NCI-H460 (cell line): ENCODE measurements at regions not wholly inside any gene's neighbourhood (a gene's known extent, or its start where the extent isn't known, plus 50 kb on each side); places are given as distances from the start of the nearest gene placed in this dataset.

ENCODE experiments used
- DNase-seq: peaks from one replicate; pipeline ENCODE4 v3.0.0-alpha.2; 2016; ENCODE audit warnings: low read depth; ENCODE audit errors: extremely low read depth

DNA sequence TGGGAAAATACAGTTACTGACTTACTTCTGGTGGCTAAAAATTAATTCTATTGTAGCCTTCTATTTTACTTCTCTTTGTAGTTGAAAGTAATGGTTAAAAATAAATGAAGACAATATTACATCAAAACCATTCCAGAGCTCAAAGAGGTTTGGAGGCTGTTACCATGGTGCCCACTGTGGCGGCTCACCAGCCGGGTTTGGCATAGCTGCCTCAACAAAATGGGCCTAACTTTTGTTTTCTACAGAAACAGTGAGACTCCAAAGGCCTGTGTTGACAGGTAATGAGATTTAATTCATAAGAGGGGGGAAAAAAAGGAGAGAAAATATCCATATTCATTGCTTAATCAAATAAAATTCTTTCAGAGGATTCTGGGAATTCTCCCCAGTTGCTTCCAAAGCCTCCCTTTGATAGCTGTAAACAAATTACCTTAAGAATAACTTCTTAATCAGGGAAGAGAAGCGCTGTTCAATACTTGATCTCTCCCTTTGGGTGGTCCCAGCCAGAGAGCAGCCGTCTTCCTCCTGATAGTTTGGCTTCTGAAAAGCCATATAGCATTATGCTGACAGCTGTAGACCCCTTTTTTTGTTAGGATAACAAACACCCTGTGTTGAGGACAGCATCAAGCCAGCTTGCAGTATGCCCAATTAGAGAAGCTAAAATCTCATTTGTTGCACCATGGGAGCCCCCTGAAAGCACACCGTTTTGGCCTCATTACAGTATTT lies 266.8 kb downstream of the NEDD1 start:
- no peak for DNase-seq

DNA sequence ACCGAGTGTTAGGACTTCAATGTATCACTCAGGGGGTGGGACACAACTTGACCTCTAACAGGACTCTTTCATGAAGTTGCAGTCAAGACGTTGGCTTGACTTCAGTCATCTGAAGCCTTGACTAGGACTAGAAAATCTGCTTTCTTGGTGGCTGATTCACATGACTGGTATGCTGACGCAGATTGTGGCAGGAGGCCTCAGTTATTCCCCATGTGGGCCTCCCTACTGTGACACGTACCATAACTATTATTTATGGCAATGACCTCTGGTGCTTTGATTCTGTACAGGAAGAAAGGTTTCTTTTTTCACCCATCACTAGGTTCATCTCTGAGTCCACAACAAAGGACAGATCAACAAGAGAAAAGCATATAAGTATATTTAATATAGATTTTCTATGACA lies 270.4 kb downstream of the NEDD1 start:
- no peak for DNase-seq

DNA sequence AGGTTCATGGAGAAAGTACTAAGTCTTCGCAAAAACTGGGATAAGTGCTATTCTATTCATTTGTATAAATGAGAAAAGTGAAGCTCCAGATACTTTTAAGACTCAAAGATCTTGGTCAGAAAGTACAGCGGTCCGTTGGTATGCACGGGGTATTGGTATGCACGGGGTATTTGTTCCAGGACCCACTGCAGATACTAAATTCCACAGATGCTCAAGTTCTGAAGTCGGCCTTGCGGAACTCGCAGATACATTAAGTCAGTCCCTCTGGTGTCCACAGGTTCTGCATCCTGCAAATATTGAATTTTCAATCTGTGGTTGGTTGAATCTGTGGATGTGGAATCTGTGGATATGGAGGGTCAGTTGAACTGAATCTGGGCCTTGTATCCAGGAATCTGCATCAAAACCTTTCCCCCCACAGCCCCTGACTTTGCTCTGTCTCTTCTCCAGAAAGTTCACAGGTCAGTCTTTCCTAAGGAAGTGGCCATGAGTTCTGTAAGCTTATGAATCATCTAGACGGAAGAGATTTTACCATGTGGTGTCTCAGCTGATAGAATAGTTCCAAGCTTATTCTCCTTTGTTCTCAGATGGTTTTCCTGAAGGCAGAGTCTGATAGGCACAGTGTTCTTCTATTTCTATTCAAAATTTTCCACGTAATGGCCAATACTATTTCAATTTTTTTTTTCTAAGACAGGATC lies 274.7 kb downstream of the NEDD1 start:
- DNase-seq = no peak

DNA sequence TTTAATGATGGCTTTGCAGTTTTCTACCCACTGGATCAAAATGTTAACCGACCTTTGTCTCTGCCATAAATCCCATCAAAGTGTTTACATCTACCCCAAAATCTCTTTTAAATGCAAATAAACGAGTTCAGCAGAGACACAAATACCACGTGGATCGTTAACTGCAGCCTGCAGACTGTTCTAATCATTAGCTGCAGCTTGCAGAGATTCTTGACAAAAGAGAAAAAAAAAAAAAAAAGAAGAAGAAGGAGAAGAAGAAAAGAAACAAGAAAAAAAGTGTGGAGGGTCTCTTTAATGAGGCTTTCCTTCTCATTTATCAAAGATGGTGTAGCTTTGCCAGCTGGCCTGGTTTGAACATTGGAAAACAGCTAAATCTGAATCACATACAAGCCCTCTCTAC lies 275.7 kb downstream of the NEDD1 start:
- no peak for DNase-seq

DNA sequence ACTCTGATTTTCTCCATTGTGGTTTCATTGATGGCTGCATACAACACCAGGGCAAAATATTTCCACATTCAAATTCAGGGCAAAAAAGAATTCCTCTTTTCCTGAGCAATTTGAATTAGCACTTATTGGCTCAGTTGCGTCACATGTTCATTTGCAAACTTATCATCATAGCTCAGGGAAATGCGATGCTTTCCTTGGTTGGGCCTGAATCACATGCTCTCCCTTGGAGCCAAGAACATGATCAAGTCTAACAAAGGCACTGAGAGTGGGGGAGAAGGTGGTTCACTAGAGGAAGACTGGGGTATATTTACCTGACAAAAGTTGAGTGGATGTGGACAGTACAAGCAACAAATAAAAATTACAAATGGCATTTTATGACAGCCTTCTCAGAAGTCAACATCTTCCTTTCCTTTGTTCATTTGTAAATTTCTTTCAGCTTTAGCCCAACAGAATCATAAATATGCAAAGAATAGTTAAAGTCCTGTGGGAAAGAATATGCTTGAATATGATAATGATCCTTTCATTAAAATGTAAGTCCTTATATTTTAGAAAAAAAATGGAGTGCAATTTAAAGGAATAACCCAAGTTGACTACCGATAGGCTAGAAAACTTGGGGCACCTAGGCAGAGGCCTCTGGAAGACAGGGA lies 277.2 kb downstream of the NEDD1 start:
- DNase-seq = no peak

DNA sequence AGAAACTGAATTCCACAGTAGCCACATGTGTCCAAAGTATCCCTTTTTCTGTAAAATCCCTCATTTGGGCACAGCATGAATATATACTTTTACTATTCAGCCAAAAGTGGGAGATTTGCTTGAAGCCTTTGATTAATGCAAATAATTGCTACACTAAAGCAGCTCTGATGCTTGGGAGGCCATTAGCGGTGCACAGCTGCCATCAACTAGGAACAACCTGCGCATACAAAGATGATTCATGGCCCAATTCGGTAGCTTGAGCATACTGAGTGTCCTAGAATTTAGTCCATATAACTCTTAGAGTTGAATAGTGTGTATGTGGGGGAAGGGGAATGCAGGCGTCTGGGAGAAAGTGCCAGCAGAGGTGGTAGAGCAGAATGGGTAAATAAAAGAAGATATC lies 277.0 kb upstream of the RMST start:
- DNase-seq = no peak

DNA sequence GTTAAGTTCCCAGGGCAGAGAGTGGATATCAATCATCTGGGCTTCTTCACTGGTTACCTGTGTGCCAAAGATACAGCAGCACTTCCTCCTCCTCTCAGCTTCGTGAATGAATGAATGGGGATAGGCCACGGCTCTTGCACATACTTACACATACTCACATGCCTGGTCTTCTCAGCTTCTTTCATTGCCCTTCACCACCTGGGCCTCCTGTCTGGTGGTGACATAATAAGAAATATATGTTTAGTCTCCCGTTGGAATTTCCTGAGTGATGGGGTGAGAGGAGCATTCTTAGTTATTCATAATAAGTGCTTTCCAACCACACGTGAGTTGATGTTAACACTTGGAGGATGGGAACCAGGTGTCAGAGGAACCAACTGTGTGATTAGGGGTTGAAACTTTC lies 268.1 kb upstream of the RMST start:
- no peak for DNase-seq

DNA sequence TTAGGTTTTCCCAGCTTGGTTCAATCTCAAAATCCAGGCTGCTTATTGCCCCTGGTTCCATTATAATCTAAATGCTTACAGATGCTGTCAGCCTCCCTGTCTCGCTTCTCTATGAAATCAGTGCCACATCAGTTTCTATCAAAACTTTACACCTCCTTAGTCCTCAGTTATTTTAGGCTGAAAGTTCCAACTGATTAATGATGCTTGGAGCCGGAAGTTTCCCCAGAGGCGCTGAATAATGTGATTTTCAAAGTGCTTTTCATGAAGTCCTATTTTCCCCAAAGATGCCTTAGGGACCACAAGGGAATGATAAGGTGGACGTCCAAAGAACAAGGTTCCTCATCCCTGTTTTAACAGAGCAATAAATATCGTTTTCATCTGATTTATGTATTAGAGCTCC lies 262.4 kb upstream of the RMST start:
- no peak for DNase-seq

DNA sequence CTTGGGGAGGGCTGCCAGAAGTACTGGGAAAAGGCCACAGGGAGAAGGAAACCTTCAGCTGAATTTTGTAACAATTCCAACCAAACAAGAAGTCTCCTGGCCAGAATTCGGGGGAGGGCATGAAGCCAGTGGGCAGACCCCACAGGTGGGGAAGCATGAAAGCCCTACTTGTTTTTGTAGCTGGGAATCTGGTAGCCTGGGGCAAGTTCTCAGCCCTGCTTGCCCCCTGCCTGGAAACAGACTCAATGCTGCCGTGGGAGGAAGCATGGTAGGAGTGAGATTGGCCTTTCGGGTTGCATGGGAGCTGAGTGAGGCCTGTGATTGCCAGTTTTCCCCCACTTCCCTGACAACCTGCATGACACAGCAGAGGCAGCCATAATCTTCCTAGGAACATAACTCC lies 259.2 kb upstream of the RMST start:
- no peak for DNase-seq

DNA sequence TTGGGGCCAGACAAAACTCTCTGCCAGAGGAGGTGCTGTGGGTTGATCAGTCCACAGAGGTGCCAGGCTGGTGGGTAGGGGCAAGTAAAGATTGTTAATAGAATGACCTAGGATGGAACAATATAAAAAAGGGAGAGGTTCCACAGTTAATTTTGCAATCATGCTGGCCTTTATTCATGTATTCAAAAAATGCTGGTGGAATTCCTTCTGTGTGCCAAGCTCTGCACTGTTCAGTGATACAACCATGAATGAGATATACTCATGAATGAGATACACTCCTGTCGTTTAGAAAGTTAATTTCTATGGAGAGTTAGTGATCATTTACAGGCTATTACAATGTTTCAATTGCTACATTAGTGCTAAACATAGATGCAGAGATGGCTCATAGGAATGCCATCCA lies 252.6 kb upstream of the RMST start:
- no peak for DNase-seq

DNA sequence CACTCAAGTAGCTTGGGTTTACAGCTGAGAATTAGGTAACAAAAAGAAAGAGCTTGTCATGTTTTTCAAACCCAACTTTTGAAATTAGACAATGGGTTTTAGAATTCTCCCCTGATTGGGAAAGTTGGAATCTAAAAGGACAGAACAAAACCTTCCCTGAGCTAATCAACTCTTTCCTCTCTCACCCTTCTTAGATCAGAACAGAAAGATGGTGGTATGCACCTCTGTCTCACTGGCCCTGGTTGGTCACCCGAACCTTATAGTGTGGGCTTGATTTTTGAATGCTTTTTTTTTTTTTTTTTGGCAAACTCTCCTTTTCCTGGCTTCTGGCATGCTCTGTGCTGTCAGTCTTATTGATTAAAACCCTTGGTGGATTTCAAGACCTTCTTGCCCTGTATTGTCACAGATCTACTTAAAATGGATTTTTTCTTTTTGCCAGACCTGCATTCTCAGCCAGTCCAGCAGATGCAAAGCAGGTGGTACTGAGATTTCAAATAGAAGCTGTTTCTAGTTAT lies 251.1 kb upstream of the RMST start:
- no peak for DNase-seq

DNA sequence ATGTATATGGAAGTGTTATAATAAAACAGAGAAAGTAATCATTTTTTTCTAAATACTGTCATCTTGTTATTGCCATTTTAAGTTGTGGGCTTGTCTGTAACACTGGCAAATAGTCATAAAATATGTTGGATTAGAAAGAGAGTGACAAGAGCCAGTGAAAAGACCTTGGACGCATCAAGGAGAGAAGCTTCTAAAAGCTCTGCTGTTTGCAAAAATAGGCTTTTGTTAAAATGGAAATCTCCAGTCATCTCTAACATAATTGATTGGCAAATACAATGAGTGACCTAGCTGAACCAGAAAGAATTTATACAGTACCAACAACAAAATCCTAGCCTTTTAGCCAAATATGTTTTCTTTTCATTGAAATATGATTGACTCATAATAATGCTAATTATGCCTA lies 245.8 kb upstream of the RMST start:
- no peak for DNase-seq

DNA sequence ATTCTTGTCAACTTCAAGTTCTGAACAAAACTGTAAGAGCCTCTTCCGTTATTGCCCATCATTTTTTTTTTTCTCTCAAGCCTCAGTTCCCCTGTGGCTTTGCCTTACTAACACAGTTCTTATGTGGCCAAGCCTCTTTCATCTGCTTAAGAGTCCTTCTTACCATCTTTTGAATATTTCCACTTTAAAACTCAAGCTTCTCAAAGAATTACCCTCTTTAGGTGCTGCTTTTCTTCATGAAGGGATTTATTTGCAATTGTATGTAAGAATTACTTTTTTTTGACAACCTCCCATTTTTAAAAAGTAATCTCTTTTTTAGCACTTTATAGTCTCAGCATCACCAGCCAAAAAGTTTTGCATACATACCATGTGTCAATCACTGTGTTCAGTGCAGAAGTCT lies 240.2 kb upstream of the RMST start:
- DNase-seq = no peak

DNA sequence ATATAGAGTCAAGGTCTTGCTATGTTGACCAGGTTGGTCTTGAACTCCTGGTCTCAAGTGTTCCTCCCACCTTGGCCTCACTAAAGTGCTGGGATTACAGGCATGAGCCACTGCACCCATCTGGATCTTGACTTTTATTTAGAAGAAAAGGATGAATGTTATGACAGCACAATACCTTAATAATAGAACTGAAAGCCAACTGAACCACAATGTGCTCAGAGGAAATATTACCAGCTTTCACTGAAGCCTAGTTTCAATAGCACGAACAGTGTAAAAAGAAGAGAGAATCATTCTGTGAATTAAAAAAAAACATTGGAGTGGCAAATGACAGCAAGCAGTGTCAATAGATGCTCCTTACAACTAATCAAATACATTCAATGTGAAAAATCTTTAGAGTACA lies 239.2 kb upstream of the RMST start:
- no peak for DNase-seq

DNA sequence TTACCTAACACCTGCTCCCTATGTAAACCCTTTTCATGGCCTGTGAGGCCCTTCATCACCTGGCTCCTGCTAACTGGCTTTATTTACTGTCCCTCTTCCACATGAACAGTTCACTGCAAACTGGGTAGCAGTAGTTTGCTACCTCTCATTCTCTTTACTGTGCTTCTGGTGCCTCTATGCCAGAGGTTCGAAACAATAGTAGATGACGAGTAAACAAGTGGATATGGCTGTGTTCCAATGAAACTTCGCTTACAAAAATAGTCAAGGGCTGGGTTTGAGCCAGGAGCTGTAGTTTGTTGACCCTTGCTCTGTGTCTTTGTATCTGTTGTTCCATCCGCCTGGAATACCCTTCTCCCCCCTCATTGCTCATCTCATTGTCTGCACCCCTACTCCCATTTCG lies 233.6 kb upstream of the RMST start:
- DNase-seq = no peak

DNA sequence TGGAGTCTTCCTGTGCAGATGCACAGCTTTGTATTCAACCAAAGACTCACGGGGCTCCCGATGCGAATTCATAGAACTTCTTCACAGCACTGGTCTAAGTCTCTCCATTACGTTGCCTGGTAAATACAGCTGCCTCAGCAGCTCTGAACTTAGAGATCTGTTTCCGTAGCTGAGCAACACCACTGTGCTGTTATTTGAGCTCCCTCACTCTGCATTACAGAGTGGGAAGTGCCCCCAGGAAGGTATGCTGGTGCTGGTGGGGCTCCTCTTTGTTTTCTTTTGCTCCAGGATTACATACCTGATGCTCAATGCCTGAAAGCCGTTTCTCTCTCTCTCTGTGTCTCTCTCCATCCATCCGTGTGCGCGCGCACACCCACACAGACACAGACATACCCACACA lies 227.5 kb upstream of the RMST start:
- no peak for DNase-seq

DNA sequence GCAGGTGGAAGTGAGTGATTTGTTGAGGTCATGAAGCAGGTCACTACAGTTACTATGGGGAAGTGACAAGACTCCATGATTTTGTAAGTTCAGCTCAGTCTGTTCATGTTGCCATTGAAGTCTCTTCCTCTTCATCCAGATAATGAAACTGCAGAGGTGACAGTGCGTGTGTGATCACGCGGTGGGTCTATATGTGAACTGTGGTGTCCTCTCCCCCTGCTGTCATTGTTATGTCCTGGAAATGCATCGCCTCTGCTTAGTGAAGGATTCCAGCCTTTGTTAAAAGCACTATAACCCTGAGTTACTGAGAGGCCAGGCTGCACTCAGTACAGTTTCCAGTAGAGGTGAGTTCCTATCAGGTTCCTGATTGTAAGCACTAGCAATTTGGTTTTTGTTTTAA lies 216.2 kb upstream of the RMST start:
- DNase-seq = no peak

DNA sequence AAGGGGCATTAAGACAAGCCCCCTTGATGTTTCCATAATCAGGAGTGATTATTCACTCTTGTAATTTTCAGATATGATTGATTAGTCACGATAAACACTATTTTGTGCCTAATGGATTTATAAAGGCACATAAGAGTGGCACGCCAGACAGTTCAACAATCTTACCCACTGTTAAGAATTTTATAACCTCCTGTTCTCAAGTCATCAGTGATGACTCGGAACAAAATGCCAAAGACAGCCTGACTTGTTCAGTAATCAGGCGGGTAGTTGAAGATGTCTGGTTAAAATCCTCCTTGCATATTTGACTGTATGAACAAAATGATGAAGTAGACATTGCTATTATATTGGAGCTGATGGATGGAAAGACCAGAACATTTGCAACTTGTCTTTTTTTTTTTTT lies 212.1 kb upstream of the RMST start:
- DNase-seq = no peak

DNA sequence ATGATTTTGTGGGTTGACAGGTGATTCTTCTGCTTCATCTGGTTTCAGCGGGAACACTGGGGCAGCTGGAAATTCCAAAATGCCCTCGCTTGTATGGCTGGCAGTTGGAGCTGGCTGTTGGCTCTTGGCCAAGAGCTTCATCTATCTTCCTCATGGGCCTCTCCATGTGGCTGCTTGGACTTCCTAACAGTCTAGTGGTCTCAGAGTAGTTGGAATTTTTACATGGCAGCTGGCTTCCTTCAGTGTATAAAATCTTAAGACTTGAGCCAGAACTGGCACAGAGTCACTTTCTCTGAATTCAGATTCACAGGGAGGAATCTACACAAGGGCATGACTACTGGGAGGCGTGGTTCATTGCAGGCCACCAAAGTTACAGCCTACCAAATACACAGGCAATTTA lies 204.9 kb upstream of the RMST start:
- DNase-seq = no peak

DNA sequence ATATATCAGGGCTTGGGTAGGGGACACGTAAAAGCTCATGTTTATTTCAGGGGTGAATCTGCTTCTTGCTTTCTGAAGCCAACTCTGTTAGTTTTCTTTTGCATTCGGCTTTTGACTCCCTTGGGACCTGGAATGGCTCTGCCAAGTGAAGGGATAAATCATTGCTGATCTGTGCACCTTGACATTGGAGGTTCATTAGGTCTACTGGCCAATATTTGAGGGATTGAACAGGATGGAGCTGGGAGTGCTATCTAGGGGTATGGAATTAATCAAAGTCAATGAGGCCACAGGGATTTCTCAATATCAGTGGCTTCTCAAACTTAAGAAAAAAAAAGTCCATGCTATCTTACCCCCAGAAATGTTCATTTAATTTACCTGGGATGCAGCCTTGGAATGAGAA lies 203.5 kb upstream of the RMST start:
- DNase-seq = no peak

DNA sequence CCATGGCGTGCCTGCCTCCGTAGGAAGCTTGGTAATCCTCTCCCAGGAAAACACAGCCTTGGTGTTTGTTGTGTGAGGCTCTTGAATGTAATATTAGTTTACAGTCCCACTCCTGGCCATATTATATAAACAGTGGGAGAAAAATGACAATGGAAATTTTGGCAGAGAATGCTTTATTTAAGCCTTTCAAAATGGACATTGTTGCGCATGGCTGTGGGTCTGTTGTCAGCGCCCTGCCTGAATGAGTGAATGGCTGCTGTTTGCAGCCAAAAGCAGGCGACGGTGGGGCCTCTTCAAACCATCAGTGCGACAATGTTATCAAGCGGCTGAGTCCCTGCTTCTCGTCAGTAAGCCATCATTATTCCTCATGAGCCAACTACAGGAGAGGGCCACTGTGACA lies 201.8 kb upstream of the RMST start:
- DNase-seq = no peak

DNA sequence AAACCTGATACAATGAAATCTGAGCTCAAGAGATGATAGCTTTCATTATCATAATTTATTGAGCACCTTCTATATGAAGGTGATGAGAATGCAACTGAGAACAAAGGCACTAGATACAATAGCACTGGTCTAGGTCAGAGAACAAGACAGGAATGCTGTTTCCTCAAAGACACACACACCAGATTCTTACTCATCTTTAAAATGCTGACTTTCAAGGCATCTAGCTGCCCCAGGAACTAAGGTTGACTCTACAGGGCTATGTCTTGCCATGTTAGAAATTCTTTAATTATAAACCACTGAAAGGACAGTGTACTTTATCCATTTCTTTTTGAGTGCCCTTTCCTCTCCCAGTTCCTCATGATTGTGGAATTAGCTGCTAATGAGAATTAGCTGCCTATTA lies 195.4 kb upstream of the RMST start:
- DNase-seq = no peak
